Superior temporal gyrus (tissue), 1 donor: ENCODE measurements at regions not wholly inside any gene's neighbourhood (a gene's known extent, or its start where the extent isn't known, plus 50 kb on each side); places are given as distances from the start of the nearest gene placed in this dataset.
A peak's percentile ranks its signal among the peaks of the same experiment; 100 is the strongest.
"Not testable (repeated sequence)": the region's sequence is repeated elsewhere in the genome, so short reads cannot be mapped to it uniquely, and the experiment has no call there.

Source experiments
- DNase-seq: peaks from one replicate; pipeline ENCODE4 v3.0.0-alpha.2; 2016; ENCODE audit errors: extremely low spot score

DNA sequence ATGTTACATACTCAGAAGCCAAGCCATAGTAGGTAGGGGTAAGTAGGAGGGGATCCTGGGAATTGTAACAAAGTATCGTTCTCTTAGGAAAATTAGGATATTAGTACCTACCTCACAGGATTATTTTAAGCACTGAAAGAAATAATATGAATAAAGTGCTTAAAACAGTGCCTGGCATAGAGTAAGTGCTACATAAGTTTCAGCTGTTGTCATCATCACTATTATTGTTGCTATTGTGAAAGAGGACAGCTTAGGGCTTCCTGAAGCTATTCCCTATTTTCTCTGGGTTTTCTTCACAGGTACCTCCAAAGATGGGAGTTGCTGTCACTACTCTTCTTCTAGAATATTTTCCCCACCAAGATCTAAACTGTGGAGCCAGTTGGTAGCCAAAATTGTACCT lies 443.7 kb upstream of the FGF16 start:
- no peak for DNase-seq

GRCh38 chrX:77003956-77004355 lies 443.2 kb upstream of the FGF16 start:
- no peak for DNase-seq

GRCh38 chrX:77009691-77010090 lies 437.5 kb upstream of the FGF16 start:
- no peak for DNase-seq

DNA sequence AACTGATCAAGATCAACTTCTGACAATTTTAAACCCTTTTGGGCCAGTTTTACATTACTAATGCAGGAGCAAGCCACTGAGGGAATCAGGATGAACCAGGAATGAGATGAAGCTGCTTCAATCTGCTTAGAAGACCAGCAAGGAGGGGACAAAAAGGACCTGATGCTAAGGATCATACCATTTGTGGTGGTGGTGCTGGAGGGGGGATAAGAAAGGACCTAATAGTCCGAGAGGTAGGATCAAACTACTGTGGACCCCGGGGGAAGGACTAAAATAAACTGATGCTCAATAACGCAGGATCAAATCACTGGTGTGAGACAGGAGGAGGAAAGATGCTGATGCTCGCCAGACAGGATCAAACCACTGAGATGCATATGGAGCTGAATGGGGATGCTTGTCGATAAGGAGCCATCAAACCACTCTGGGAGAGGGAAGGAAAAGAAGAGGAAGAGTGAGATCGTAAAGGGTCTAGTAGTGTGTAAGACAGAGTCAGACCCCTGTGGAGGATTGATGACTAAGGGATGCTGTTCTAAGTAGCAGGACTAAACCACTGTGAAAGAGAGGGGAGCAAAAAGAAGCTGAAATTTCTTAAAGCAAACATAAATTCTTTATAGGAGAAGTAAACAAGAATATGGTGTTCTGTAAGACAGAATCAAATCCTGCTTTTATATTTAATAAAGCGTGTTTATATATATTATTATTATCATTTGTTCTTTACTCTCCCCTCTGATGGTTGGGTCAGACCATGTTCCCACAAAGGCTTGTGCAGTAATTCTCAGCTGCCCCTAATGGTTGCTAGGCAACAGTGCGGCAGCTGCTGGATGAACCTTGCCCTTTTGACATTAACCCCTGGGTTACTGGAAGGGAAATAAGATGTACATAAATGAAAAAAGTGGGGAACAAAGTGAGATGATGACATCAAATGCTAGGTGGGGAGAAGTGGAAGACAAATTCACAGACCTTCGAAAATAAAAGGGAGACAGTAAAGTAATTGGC lies 432.5 kb upstream of the FGF16 start:
- peak; percentile 83 for DNase-seq

GRCh38 chrX:77017093-77017492 lies 430.1 kb upstream of the FGF16 start:
- no peak for DNase-seq

DNA sequence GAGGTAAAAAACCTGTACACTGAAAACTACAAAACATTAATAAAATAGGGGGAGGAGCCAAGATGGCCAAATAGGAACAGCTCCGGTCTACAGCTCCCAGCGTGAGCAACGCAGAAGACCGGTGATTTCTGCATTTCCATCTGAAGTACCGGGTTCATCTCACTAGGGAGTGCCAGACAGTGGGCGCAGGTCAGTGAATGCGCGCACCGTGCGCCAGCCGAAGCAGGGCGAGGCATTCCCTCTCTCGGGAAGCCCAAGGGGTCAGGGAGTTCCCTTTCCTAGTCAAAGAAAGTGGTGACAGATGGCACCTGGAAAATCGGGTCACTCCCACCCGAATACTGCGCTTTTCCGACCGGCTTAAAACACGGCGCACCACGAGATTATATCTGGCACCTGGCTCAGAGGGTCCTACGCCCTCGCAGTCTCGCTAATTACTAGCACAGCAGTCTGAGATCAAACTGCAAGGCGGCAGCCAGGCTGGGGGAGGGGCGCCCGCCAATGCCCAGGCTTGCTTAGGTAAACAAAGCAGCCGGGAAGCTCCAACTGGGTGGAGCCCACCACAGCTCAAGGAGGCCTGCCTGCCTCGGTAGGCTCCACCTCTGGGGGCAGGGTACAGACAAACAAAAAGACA lies 400.9 kb upstream of the FGF16 start:
- not testable (repeated sequence) for DNase-seq

- DNase-seq: no peak
These were observed 386.6 kb upstream of the FGF16 start for GRCh38 chrX:77060572-77060971.

GRCh38 chrX:77061022-77061421 lies 386.2 kb upstream of the FGF16 start:
- DNase-seq: no peak

GRCh38 chrX:77061545-77061944 lies 385.6 kb upstream of the FGF16 start:
- no peak for DNase-seq

GRCh38 chrX:77065896-77066295 lies 381.3 kb upstream of the FGF16 start:
- no peak for DNase-seq

DNA sequence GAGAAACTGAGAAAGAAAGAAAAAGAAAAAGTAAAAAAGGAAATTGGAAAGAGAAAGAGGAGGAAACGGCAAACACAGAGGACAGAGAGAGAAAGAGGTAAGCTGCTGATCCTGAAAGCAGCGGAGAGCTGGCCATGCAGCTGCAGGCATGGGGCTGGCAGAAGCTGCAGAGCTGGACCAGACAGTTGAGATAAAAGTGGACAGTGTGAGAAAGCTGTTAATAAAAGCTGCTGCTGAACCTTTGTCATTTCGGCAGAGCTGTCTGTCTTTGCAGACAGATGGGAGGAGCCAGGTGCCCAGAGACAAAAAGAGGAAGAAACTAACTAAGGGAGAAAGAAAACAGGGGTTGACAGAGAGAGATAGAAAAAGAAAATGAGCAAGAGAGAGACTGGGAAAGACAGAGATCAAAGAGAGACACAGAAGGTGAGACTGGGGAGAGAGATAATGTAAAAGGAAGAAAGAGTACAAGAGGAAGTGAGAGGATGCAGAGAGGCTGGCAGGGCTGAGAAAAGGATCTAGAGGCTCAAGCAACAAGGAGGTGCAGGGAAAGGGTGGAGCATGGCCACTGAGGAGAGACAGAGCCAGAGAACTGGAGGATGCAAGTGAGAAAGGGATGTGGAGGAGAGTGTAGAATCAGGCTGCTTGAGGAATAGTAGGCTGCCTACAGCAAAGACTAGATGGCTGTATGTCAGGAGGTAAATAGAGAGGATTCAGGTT lies 376.8 kb upstream of the FGF16 start:
- DNase-seq: no peak

DNA sequence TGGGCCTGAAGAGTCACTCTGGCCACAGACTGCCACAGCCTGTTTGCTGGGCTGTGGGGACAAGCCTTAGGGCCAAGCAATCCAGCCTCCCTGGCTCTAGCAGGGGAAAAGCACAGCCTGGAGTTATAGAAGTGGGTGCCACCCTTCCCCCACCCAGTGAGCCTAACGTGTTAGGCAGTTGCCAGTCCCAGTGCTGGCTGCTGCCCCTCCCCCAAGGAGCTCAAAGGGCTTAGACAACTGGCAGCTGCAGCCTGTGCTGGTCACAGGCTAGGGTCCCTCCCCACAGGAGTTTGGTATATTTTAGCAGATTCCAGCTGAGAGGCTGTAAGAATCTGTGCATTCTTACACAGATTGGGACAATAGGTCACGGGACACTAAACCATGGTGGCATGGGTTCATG lies 370.3 kb upstream of the FGF16 start:
- no peak for DNase-seq

DNA sequence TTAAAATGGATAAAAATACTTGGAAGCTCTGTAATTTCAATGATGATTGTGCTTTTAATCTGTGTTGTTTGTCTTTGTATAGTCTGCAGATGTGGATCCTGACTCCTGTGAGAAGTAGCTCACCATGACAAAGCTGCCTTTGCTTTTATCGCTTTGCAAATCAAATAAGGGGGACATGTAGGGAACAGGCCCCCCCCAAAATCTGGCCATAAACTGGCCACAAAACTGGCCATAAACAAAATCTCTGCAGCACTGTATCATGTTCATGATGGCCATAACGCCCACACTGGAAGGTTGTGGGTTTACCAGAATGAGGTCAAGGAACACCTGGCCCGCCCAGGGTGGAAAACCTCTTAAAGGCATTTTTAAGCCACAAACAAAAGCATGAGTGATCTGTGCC lies 366.0 kb upstream of the FGF16 start:
- DNase-seq: not testable (repeated sequence)

GRCh38 chrX:77085372-77085771 lies 361.8 kb upstream of the FGF16 start:
- no peak for DNase-seq

GRCh38 chrX:77087529-77088169 lies 359.5 kb upstream of the FGF16 start:
- peak; percentile 11 for DNase-seq

- DNase-seq: no peak
These were observed 359.0 kb upstream of the FGF16 start for GRCh38 chrX:77088233-77088632.

DNA sequence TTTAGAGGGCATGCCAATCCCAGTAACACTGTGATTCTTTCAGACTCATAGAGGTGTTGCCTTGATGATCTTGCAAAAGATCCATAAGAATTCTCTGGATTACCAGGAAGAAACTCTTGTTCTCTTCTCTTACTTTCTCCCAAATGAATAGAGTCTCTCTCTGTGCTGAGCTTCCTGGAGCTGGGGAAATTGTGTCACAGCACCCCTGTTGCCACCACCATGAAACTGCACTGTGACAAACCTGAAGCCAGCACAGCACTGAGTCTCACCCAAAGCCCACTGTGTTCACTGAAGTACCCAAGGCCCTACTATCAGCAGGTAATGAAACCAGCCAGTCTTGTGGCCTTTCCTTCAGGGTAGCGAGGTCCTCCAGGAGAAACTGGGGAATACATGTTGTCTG lies 332.7 kb upstream of the FGF16 start:
- no peak for DNase-seq

- no peak for DNase-seq
These were observed 328.5 kb upstream of the FGF16 start for GRCh38 chrX:77118686-77119085.

GRCh38 chrX:77119706-77120105 lies 327.5 kb upstream of the FGF16 start:
- DNase-seq: no peak

DNA sequence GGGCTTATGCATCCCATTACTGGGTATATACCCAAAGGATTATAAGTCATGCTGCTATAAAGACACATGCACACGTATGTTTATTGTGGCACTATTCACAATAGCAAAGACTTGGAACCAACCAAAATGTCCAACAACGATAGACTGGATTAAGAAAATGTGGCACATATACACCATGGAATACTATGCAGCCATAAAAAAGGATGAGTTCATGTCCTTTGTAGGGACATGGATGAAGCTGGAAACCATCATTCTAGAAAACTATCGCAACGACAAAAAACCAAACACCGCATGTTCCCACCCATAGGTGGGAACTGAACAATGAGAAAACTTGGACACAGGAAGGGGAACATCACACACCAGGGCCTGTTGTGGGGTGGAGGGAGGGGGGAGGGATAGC lies 323.3 kb upstream of the FGF16 start:
- DNase-seq: not testable (repeated sequence)

DNA sequence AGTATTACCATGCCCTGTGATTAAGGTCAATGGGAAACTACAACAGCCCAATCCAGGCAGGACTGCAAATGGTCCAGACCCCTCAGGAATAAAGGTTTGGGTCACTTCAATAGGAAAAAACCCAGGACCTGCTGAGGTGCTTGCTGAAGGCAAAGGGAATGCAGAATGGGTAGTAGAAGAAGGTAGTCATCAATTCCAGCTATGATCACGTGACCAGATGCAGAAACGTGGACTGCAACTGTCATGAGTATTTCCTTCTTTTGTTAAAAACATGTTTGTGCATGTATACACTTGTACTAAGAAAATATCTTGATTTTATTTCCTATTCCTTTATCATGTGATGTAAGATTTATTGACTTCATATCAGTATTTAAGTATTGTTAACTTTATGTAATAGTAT lies 319.6 kb upstream of the FGF16 start:
- DNase-seq: not testable (repeated sequence)

DNA sequence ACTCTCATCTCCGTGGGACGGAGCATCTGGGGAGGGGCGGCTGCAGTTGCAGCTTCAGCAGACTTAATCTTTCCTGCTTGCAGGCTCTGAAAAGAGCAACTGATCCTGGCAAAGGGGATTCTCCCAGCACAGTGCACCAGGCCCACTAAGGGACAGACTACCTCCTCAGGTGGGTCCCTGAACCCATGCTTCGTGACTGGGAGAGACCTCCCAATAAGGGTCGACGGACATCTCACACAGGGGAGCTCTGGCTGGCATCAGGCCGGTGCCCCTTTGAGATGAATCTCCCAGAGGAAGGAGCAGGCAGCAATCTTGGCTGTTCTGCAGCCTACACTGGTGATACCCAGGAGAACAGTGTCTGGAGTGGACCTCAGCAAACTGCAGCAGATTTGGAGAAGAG lies 303.3 kb upstream of the FGF16 start:
- DNase-seq: no peak
